ENCODE measurements at regions not wholly inside any gene's neighbourhood (a gene's known extent, or its start where the extent isn't known, plus 50 kb on each side); places are given as distances from the start of the nearest gene placed in this dataset.
A peak's percentile ranks its signal among the peaks of the same experiment; 100 is the strongest.
"Not testable (repeated sequence)": the region's sequence is repeated elsewhere in the genome, so short reads cannot be mapped to it uniquely, and the experiment has no call there.

DNA sequence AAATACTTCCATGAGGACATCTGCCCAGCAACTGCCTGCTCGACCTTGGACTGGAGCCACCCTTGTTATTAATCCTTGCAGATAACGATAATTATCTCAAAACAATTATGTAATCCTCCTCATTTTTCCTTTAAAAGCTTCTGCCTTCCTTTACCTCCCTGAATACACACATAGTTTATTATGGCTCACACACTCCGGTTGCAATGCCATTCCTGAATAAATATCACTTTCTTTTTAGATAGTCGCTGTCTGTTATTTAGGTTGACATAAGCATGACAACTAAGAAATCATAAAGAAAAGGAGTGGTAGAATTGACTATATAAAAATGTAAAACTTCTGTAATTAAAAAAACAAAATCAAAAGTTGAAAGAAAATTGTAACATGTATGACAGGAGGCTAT, 64.8 kb downstream of the B4GALT7 start:
- not testable (repeated sequence) for DNase-seq (ENCODE audit: low read depth in 2 of 2, low spot score in 1 of 2)

- DNase-seq (ENCODE audit: low read depth in 2 of 2, low spot score in 1 of 2) = not testable (repeated sequence)
Observed at GRCh38 chr5:177665172-177665571, 65.2 kb downstream of the B4GALT7 start.

GRCh38 chr5:177665960-177666359, 66.0 kb downstream of the B4GALT7 start:
- not testable (repeated sequence) for DNase-seq (ENCODE audit: low read depth in 2 of 2, low spot score in 1 of 2)

GRCh38 chr5:177671035-177671754, 71.3 kb downstream of the B4GALT7 start:
- not testable (repeated sequence) for DNase-seq (ENCODE audit: low read depth in 2 of 2, low spot score in 1 of 2)

GRCh38 chr5:177671755-177672690, 72.1 kb downstream of the B4GALT7 start:
- peak; percentile 40 to 58 for DNase-seq (ENCODE audit: low read depth in 2 of 2, low spot score in 1 of 2)

Data from stimulated activated CD8-positive, alpha-beta memory T cell treated with anti-CD3 and anti-CD28 coated beads, Interleukin-4, amount 100 ng/mL, for 4 hours (primary cell).